HepG2 (cell line): ENCODE measurements at regions not wholly inside any gene's neighbourhood (a gene's known extent, or its start where the extent isn't known, plus 50 kb on each side); places are given as distances from the start of the nearest gene placed in this dataset.

Experiments
- ATAC-seq: fragments of 200-7000 bp; cut with Tn5 transposase; 3 replicates; pipeline ENCODE4 v1.9.1; 2020; ENCODE audit warnings: mild to moderate bottlenecking, moderate library complexity
- BruUV-seq: library from RNA; stranded (reverse); fragments of 400-500 nt; replicated peaks from 2 replicates; lab custom pipeline; 2021; lab: Mats Ljungman, UMichigan
- CTCF ChIA-PET: fragments of 300-600 bp; formaldehyde crosslinking; extraction: SDS; loops from one replicate; lab custom pipeline; 2021; ENCODE audit warnings: low total read pairs, inconsistent platforms, low intra/inter-chr PET ratio; lab: Yijun Ruan, JAX
- POLR2A ChIA-PET: fragments of 350-600 bp; sonication (Branson Sonifier 250); formaldehyde crosslinking; loops from one replicate; lab custom pipeline; 2020; ENCODE audit warnings: antibody characterized with exemption, inconsistent platforms; lab: Yijun Ruan, JAX
- DNase-seq: peaks from one replicate; pipeline ENCODE4 v3.0.0-alpha.2; 2015; ENCODE audit warnings: low spot score
- FAIRE-seq: peaks from 3 replicates; lab custom pipeline; 2011; peaks lifted over from hg19 to GRCh38; lab: Jason Lieb, UNC
- H2AFZ ChIP-seq: one replicate; pipeline ENCODE4 v1.6.1; 2011; ENCODE audit warnings: low read length, inconsistent platforms
- H3K27ac ChIP-seq: fragments of 300-600 bp; 3 replicates; pipeline ENCODE4 v1.8.0; 2011; ENCODE audit warnings: mixed run types, mild to moderate bottlenecking, mixed read lengths, low read length, inconsistent platforms; ENCODE audit not compliant: insufficient read depth; ENCODE audit errors: extremely low read length
- H3K27me3 ChIP-seq, 2 experiments: fragments of 200-600 bp in 1 of 2; 2 replicates in 1 of 2; 3 replicates in 1 of 2; pipeline versions ENCODE4 v1.6.0 to v1.8.0; 2011; ENCODE audit warnings: low read length in 2 of 2, mild to moderate bottlenecking in 2 of 2, moderate library complexity in 2 of 2, inconsistent platforms in 1 of 2; ENCODE audit not compliant: insufficient read depth in 2 of 2, control insufficient read depth in 1 of 2
- H3K36me3 ChIP-seq, 2 experiments: fragments of 200-600 bp in 1 of 2; replicated peaks in 1 of 2; 2 replicates in 1 of 2; 3 replicates in 1 of 2; pipeline versions ENCODE4 v1.5.1 to v1.8.0; 2011; ENCODE audit warnings: low read length in 2 of 2, inconsistent platforms in 1 of 2; ENCODE audit not compliant: insufficient read depth in 2 of 2, control insufficient read depth in 1 of 2
- H3K4me1 ChIP-seq: 2 replicates; pipeline ENCODE4 v1.5.1; 2012; ENCODE audit warnings: low read length, inconsistent platforms; ENCODE audit not compliant: insufficient read depth
- H3K4me2 ChIP-seq: 2 replicates; pipeline ENCODE4 v1.6.0; 2011; ENCODE audit warnings: low read depth, low read length, inconsistent platforms
- H3K4me3 ChIP-seq, 3 experiments: fragments of 200-600 bp in 1 of 3; sonication (generic), shearing (Covaris generic) in 1 of 3; replicated peaks in 1 of 3; 2 replicates each; pipeline ENCODE4 v1.5.1; 2011 to 2016; ENCODE audit warnings: low read length in 3 of 3, inconsistent platforms in 2 of 3, low read depth in 2 of 3, mild to moderate bottlenecking in 2 of 3, control low read depth in 1 of 3, mixed read lengths in 1 of 3; ENCODE audit not compliant: insufficient read depth in 1 of 3
- H3K79me2 ChIP-seq: one replicate; pipeline ENCODE4 v1.6.1; 2011; ENCODE audit warnings: low read length, inconsistent platforms; ENCODE audit not compliant: insufficient read depth
- H3K9ac ChIP-seq: 2 replicates; pipeline ENCODE4 v1.6.0; 2011; ENCODE audit warnings: mild to moderate bottlenecking, low read depth, low read length, inconsistent platforms; ENCODE audit not compliant: insufficient read depth
- H3K9me3 ChIP-seq: 2 replicates; pipeline ENCODE4 v1.5.1; 2012; ENCODE audit warnings: mild to moderate bottlenecking, low read length
- H4K20me1 ChIP-seq: 2 replicates; pipeline ENCODE4 v1.6.0; 2011; ENCODE audit warnings: inconsistent platforms, mild to moderate bottlenecking, low read length, moderate library complexity; ENCODE audit not compliant: insufficient read depth
- FOXP4 ChIP-seq: sonication (generic); formaldehyde crosslinking; IDR thresholded peaks from 2 replicates; pipeline ENCODE4 v1.4.0; 2020; ENCODE audit warnings: missing genetic modification reagents
- HDAC2 ChIP-seq: sonication (generic); formaldehyde crosslinking; IDR thresholded peaks from 2 replicates; pipeline ENCODE4 v1.4.0; 2020; ENCODE audit warnings: missing genetic modification reagents
- KDM6A ChIP-seq: IDR thresholded peaks from 2 replicates; pipeline ENCODE4 v1.6.1; 2016; ENCODE audit warnings: low read depth
- ZNF234 ChIP-seq: sonication (generic); formaldehyde crosslinking; conservative IDR thresholded peaks from 2 replicates; pipeline ENCODE4 v1.5.1; 2020; ENCODE audit warnings: mild to moderate bottlenecking, missing genetic modification reagents
- ZNF720 ChIP-seq: sonication (generic); formaldehyde crosslinking; IDR thresholded peaks from 2 replicates; pipeline ENCODE4 v1.4.0; 2020; ENCODE audit warnings: missing genetic modification reagents
- ZNF788 ChIP-seq: sonication (generic); formaldehyde crosslinking; IDR thresholded peaks from 2 replicates; pipeline ENCODE4 v1.5.0; 2020; ENCODE audit warnings: mild to moderate bottlenecking, missing genetic modification reagents, borderline replicate concordance
- WGBS: methylation state at CpG from one replicate; pipeline ENCODE4 v1.1.6; 2017; ENCODE audit warnings: low lambda C conversion rate; 5-methylcytosine and 5-hydroxymethylcytosine counted together
- in situ Hi-C: cut with HindIII; loops from 2 replicates; pipeline ENCODE4 v1.10.0; 2017; ENCODE audit warnings: low pct_unique_long_range_greater_than_20kb; ENCODE audit not compliant: extremely low pct_ligation_motif_present
- intact Hi-C: fragments of 100-400 bp; cut with micrococcal nuclease; formaldehyde crosslinking; loops from one replicate; pipeline ENCODE4 v1.10.0; 2022; ENCODE audit not compliant: unreplicated experiment
- TF ChIP-seq, protein P1 (sequence below): sonication (generic); formaldehyde crosslinking; IDR thresholded peaks from 2 replicates; pipeline ENCODE4 v1.5.0; 2020; ENCODE audit warnings: mild to moderate bottlenecking, missing genetic modification reagents, moderate library complexity
- TF ChIP-seq, protein P2 (sequence below): sonication (generic); formaldehyde crosslinking; IDR thresholded peaks from 2 replicates; pipeline ENCODE4 v1.4.0; 2020; ENCODE audit warnings: missing genetic modification reagents
- TF ChIP-seq, protein P3 (sequence below): sonication (generic); formaldehyde crosslinking; IDR thresholded peaks from 2 replicates; pipeline ENCODE4 v1.9.0; 2021; ENCODE audit warnings: missing genetic modification reagents, borderline replicate concordance
- TF ChIP-seq, protein P4 (sequence below): sonication (generic); formaldehyde crosslinking; IDR thresholded peaks from 2 replicates; pipeline ENCODE4 v1.8.1; 2023; ENCODE audit warnings: mild to moderate bottlenecking, missing genetic modification reagents
- TF ChIP-seq, protein P5 (sequence below): sonication (generic); formaldehyde crosslinking; IDR thresholded peaks from 2 replicates; pipeline ENCODE4 v1.4.0; 2020; ENCODE audit warnings: mild to moderate bottlenecking, missing genetic modification reagents

DNA sequence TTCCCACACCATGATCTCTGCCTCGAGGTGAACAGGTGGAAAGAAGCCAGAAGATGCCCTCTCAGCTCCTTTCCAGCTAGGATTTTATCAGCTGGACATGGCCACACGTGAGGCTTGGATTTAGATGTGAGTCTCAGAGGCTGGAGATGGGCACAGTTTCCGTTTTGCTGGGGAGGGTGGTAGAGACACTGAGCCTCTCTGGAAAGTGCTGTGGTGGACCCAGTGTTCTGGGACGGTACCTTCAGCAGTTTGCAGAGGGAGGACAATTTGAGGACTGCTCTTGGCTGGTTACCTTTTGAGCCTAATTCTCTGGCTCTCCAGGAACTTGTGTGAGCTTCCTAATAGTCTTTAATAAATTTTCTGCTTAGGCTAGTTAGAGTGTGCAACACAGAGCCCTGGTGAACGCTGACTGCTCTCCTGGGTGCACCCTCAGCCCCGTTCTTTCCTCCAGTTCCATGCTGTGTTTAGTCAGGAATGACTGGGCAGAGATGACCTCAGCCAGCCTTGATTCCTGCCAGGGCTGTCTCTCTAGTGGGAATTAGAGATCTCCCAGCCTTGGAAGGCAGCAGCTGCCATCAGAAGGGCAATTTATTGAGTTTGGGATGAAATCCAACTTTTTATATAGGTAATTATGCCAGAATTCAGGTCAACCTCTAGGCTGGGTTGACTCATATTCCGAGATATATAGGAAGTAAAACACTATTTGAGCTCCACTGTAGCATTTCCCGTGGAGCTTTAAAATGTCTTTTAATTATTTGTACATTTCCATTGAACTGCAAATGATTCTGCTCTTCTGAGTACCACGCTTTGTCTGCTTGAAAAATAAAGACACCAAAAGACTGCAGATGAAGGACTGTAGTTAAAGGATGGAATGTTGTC is 103.9 kb downstream of the GATA3 start:
- in situ Hi-C loops = no loop called here
- no peak for ATAC-seq
- 4% methylated on average over 9 of the region's 9 CpGs for WGBS

More for the DNA sequence above, 103.9 kb downstream of the GATA3 start:
- Histone ChIP-seq H2AFZ (no peak overlapping the region), H3K9me3 (no peaks in the 10 kb centered on the region), H3K27ac (no peak overlapping the region), H3K9ac (no peak overlapping the region), H3K4me2 (no peak overlapping the region), H3K4me1 (no peaks in the 10 kb centered on the region), H3K79me2 (no peaks in the 10 kb centered on the region), H4K20me1 (no peaks in the 10 kb centered on the region), H3K27me3 (no peaks in the 10 kb centered on the region; a peak in 1 of 5 replicates), H3K4me3 (no peak overlapping the region), H3K36me3 (no peaks in the 10 kb centered on the region)
- ChIA-PET POLR2A (no interaction called here), CTCF (no interaction called here)
- no TSS peak for BruUV-seq
- no peak for FAIRE-seq
- no peak for TF ChIP-seq KDM6A (CRISPR knock-in tag)
- TF ChIP-seq, protein P1, sequence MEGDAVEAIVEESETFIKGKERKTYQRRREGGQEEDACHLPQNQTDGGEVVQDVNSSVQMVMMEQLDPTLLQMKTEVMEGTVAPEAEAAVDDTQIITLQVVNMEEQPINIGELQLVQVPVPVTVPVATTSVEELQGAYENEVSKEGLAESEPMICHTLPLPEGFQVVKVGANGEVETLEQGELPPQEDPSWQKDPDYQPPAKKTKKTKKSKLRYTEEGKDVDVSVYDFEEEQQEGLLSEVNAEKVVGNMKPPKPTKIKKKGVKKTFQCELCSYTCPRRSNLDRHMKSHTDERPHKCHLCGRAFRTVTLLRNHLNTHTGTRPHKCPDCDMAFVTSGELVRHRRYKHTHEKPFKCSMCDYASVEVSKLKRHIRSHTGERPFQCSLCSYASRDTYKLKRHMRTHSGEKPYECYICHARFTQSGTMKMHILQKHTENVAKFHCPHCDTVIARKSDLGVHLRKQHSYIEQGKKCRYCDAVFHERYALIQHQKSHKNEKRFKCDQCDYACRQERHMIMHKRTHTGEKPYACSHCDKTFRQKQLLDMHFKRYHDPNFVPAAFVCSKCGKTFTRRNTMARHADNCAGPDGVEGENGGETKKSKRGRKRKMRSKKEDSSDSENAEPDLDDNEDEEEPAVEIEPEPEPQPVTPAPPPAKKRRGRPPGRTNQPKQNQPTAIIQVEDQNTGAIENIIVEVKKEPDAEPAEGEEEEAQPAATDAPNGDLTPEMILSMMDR = no peak
- no peak for TF ChIP-seq HDAC2 (CRISPR knock-in tag)
- TF ChIP-seq, protein P2, sequence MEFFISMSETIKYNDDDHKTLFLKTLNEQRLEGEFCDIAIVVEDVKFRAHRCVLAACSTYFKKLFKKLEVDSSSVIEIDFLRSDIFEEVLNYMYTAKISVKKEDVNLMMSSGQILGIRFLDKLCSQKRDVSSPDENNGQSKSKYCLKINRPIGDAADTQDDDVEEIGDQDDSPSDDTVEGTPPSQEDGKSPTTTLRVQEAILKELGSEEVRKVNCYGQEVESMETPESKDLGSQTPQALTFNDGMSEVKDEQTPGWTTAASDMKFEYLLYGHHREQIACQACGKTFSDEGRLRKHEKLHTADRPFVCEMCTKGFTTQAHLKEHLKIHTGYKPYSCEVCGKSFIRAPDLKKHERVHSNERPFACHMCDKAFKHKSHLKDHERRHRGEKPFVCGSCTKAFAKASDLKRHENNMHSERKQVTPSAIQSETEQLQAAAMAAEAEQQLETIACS (CRISPR knock-in tag) = no peak
- TF ChIP-seq, protein P3, sequence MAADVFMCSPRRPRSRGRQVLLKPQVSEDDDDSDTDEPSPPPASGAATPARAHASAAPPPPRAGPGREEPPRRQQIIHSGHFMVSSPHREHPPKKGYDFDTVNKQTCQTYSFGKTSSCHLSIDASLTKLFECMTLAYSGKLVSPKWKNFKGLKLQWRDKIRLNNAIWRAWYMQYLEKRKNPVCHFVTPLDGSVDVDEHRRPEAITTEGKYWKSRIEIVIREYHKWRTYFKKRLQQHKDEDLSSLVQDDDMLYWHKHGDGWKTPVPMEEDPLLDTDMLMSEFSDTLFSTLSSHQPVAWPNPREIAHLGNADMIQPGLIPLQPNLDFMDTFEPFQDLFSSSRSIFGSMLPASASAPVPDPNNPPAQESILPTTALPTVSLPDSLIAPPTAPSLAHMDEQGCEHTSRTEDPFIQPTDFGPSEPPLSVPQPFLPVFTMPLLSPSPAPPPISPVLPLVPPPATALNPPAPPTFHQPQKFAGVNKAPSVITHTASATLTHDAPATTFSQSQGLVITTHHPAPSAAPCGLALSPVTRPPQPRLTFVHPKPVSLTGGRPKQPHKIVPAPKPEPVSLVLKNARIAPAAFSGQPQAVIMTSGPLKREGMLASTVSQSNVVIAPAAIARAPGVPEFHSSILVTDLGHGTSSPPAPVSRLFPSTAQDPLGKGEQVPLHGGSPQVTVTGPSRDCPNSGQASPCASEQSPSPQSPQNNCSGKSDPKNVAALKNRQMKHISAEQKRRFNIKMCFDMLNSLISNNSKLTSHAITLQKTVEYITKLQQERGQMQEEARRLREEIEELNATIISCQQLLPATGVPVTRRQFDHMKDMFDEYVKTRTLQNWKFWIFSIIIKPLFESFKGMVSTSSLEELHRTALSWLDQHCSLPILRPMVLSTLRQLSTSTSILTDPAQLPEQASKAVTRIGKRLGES (CRISPR knock-in tag) = no peak
- TF ChIP-seq ZNF788 (CRISPR knock-in tag) = no peak
- no peak for TF ChIP-seq FOXP4 (CRISPR knock-in tag)
- no peak for TF ChIP-seq ZNF720 (CRISPR knock-in tag)
- TF ChIP-seq, protein P4, sequence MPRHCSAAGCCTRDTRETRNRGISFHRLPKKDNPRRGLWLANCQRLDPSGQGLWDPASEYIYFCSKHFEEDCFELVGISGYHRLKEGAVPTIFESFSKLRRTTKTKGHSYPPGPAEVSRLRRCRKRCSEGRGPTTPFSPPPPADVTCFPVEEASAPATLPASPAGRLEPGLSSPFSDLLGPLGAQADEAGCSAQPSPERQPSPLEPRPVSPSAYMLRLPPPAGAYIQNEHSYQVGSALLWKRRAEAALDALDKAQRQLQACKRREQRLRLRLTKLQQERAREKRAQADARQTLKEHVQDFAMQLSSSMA (CRISPR knock-in tag) = no peak
- no peak for TF ChIP-seq ZNF234 (CRISPR knock-in tag)
- TF ChIP-seq, protein P5, sequence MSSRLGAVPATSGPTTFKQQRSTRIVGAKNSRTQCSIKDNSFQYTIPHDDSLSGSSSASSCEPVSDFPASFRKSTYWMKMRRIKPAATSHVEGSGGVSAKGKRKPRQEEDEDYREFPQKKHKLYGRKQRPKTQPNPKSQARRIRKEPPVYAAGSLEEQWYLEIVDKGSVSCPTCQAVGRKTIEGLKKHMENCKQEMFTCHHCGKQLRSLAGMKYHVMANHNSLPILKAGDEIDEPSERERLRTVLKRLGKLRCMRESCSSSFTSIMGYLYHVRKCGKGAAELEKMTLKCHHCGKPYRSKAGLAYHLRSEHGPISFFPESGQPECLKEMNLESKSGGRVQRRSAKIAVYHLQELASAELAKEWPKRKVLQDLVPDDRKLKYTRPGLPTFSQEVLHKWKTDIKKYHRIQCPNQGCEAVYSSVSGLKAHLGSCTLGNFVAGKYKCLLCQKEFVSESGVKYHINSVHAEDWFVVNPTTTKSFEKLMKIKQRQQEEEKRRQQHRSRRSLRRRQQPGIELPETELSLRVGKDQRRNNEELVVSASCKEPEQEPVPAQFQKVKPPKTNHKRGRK = no peak
- intact Hi-C loops = no loop called here
- no peak for DNase-seq
